ENCODE measurements at regions not wholly inside any gene's neighbourhood (a gene's known extent, or its start where the extent isn't known, plus 50 kb on each side); places are given as distances from the start of the nearest gene placed in this dataset.

- no peaks in the 10 kb centered on the region for H3K27me3 ChIP-seq
- TF ChIP-seq POLR2A (IDR thresholded peaks at IDR 0.05) (no peak), CTCF (IDR thresholded peaks at IDR 0.05) (no peak), EP300 (IDR thresholded peaks at IDR 0.05) (no peak)
- intact Hi-C loops (cut with DNase I): no loop called here
- peaks cover 4% of the 10 kb centered on the region for H3K4me1 ChIP-seq (ENCODE audit: insufficient read depth)
- no peaks in the 10 kb centered on the region for H3K9me3 ChIP-seq
- no peak for DNase-seq
- H3K36me3 ChIP-seq: no peaks in the 10 kb centered on the region
- no peak overlapping the region for H3K27ac ChIP-seq
- H3K4me3 ChIP-seq: no peak overlapping the region
- WGBS, 3 donors: 41 to 44% (median 44%) methylated on average over 2 of the region's 2 CpGs
Measured at GRCh38 chr2:215728504-215729065, 284.8 kb downstream of the MREG start.

- Histone ChIP-seq H3K27ac (no peak overlapping the region), H3K27me3 (no peaks in the 10 kb centered on the region), H3K36me3 (no peaks in the 10 kb centered on the region), H3K4me1 (ENCODE audit: insufficient read depth) (peaks cover 4% of the 10 kb centered on the region), H3K9me3 (no peaks in the 10 kb centered on the region), H3K4me3 (no peak overlapping the region)
- DNase-seq: no peak
- WGBS, 3 donors: 82 to 94% (median 92%) methylated on average over 1 of the region's 1 CpG
- TF ChIP-seq POLR2A (IDR thresholded peaks at IDR 0.05) (no peak), EP300 (IDR thresholded peaks at IDR 0.05) (no peak)
- intact Hi-C loops (cut with DNase I): no loop called here
Measured at GRCh38 chr2:215727507-215728503, 285.5 kb downstream of the MREG start.

GRCh38 chr2:215726070-215726469 is 287.3 kb downstream of the MREG start:
- H3K27ac ChIP-seq: no peak overlapping the region
- H3K36me3 ChIP-seq: no peaks in the 10 kb centered on the region
- H3K4me1 ChIP-seq (ENCODE audit: insufficient read depth): peaks cover 4% of the 10 kb centered on the region
- intact Hi-C loops (cut with DNase I): no loop called here
- H3K27me3 ChIP-seq: no peaks in the 10 kb centered on the region
- TF ChIP-seq CTCF (IDR thresholded peaks at IDR 0.05) (no peak), EP300 (IDR thresholded peaks at IDR 0.05) (no peak), POLR2A (IDR thresholded peaks at IDR 0.05) (no peak)
- DNase-seq: no peak
- H3K4me3 ChIP-seq: no peak overlapping the region
- 87 to 94% (median 91%) methylated on average over 2 of the region's 2 CpGs for WGBS, 3 donors
- H3K9me3 ChIP-seq: no peaks in the 10 kb centered on the region

- no peak for DNase-seq
- intact Hi-C loops (cut with DNase I): no loop called here
- TF ChIP-seq POLR2A (IDR thresholded peaks at IDR 0.05): no peak
- no peak for TF ChIP-seq EP300 (IDR thresholded peaks at IDR 0.05)
- TF ChIP-seq CTCF (IDR thresholded peaks at IDR 0.05): no peak
- H3K27me3 ChIP-seq: no peaks in the 10 kb centered on the region
- H3K4me3 ChIP-seq: no peak overlapping the region
- H3K27ac ChIP-seq: no peak overlapping the region
- H3K4me1 ChIP-seq (ENCODE audit: insufficient read depth): peaks cover 5% of the 10 kb centered on the region
- H3K36me3 ChIP-seq: no peaks in the 10 kb centered on the region
- H3K9me3 ChIP-seq: no peaks in the 10 kb centered on the region
- 96 to 98% (median 97%) methylated on average over 5 of the region's 5 CpGs for WGBS, 3 donors
Measured at GRCh38 chr2:215724146-215724545, 288.3 kb upstream of the FN1 start.

- H3K27ac ChIP-seq: no peak overlapping the region
- H3K27me3 ChIP-seq: no peaks in the 10 kb centered on the region
- 94 to 99% (median 97%) methylated on average over 3 of the region's 3 CpGs for WGBS, 3 donors
- intact Hi-C loops (cut with DNase I): no loop called here
- no peak for DNase-seq
- H3K4me1 ChIP-seq (ENCODE audit: insufficient read depth): peaks cover 9% of the 10 kb centered on the region
- no peaks in the 10 kb centered on the region for H3K9me3 ChIP-seq
- no peak for TF ChIP-seq EP300 (IDR thresholded peaks at IDR 0.05)
- TF ChIP-seq POLR2A (IDR thresholded peaks at IDR 0.05): no peak
- no peak for TF ChIP-seq CTCF (IDR thresholded peaks at IDR 0.05)
- H3K4me3 ChIP-seq: no peak overlapping the region
- no peaks in the 10 kb centered on the region for H3K36me3 ChIP-seq
Measured at GRCh38 chr2:215723631-215724011, 287.8 kb upstream of the FN1 start.

Measured in ovary (tissue), 7 donors.